GM18511 (cell line): ENCODE measurements at regions not wholly inside any gene's neighbourhood (a gene's known extent, or its start where the extent isn't known, plus 50 kb on each side); places are given as distances from the start of the nearest gene placed in this dataset.

Source experiments
- ATAC-seq: cut with Tn5 transposase; IDR thresholded peaks from one replicate; pipeline ENCODE4 v1.9.1; 2021; ENCODE audit warnings: mild to moderate bottlenecking, moderate library complexity; ENCODE audit not compliant: unreplicated experiment

DNA sequence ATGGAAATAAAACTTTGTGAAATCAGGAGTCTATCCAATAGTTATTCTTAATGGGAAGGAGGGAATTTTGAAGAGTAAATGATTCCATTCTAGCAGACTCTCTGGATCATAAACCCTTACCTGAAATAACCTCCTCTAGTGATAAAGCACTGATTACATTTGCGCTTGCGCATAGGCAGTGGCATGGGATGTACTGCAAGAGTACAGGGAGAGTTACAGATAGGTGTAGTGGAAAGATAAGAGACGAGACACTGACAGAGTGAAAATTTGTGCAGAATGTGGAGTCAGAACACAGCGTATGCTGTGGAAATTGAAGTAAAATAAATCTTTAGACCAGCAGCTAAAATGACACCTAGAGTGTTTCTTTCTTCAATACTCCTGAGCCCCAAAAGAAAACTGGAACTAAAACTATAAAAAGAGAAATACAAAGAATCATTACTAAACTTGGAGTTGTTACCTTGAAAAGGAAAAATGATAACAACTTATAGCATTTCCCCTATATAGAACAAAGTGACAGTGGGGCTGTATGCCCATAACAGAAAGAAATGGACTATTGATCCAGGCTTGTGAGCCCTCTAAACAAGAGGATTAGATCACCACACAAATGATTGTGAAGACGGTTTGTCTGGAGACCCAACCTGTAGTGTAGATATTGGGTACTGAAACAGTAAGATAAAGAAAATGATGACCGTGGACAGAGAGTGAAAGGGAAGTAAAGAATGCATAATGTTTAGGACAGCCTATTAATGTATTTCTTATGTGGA lies 1471.2 kb upstream of the NUDT12 start:
- no peak for ATAC-seq

DNA sequence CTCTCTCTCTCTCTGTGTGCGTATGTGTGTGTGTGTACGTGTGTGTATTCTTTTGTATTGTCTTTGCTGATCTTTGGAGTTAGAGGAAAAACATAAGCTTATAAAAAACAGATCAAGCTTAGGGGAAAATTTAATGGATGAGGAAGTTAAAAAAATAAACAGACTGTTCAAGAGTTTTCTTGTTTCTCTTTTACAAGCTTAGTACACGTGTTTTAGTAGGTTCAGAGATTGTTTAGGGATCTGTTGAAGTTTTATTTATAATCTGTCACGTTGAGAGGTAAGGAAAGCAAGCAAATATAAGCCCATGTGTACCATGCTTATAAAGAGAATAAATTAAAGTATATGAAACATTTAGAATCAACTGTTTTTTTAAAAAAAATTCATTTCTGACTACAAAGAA lies 1470.3 kb upstream of the NUDT12 start:
- ATAC-seq = no peak

DNA sequence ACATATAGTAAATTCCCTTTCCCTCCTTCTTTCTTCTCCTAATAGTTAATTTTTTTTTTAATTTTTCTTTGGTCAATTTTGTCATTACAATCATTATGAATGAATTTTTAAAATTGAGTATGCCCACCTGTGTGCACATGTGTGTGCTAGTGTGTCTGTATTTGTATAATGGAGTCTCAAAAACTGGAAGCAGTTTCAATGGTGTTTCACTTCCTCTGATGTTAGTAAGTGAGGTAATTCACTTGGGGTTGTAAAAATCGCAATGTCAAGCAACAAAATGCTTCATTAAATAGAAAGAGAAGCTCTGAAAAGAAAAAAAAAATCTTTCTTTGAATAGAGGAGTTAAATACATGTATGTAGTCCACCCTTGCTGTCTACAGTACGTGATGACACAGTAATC lies 1467.6 kb upstream of the NUDT12 start:
- ATAC-seq = no peak

DNA sequence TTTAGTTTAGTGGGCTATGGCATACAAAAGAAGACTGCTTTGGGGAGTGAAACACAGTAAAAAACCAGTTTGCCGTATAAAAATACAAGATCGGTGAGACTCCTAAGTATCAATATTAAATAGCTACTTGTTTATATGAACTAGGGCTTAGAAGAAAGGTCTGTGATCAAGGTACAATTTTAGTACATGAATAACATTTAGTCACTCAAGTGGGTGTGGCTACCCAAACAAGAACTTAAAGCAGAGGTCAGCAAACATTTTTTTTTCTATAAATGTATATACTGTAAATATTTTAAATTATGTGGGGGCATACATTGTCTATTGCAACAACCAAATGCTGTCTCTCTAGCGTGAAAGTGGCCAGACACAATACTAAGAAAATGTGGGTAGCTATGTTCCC lies 1452.5 kb upstream of the NUDT12 start:
- no peak for ATAC-seq

DNA sequence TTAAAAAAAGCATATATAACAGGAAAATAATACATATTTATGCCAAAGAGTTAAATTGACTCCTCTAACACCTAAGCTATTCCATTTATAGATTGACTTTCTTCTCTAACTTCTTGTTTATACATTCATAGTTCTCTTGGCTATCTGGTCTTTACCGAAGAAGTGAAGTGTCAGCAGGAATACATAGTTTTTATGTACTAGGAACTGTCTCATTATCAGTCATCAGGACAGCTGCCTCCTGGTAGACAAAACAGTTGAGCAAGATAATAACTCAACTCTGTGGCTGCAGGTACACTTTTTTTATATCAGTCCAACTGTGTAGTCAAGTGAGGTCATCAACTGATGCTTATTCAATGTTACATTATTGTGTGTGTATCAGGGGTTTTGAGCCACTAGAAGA lies 1436.0 kb upstream of the NUDT12 start:
- no peak for ATAC-seq

DNA sequence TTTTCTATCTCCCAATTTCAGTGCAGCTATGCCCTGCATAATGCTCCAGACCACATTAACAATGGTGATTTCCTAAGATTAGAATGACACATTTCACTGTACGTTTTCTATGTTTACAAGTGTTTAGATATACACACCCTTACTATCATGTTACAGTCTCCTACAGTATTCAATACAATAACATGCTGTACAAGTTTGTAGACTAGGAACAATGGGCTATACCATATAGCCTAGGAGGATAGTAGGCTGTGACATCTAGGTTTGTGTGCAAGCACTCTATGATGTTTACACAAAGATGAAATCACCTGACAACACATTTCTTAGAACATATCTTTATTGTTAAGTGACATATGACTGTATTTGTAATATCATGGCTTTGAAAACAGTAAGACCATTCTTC lies 1435.6 kb upstream of the NUDT12 start:
- no peak for ATAC-seq

DNA sequence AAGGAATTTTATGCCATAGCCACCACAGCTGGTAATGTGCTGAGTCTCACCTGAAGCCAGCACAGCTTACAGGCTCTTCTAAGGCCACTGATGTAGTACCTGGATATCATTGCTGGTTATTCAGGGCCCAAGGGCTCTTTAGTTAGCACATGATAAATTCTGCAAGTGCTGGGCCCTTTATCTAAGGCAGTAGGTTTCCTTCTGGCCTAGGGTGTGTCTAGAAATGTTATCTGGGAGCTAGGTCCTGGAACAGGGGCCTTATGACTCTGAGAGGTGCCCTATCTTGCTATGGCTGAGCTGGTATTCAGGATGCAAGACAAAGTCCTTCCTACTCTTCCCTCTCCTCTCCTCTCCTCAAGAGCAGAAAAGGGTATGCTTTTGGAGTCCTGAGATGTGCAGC lies 1424.5 kb upstream of the NUDT12 start:
- no peak for ATAC-seq

DNA sequence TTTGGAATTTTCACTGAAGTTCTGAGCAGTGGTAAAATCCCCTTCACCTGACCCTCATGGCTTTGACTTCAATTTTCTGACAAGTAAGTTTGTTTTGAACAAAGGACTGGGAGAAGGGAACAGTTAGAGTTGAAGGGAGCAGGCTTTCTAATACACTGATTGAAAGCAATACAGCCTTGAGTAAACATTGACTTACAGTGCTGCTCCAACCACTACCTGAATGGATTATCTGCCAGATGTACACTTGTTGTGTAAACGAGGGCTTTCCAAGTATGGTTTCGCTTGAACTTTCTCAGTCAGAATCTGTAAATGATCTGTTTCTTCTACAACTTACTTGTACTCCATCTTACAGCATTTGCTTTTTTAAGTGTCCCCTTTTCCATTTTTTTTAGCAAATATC lies 1414.9 kb upstream of the NUDT12 start:
- ATAC-seq = no peak

DNA sequence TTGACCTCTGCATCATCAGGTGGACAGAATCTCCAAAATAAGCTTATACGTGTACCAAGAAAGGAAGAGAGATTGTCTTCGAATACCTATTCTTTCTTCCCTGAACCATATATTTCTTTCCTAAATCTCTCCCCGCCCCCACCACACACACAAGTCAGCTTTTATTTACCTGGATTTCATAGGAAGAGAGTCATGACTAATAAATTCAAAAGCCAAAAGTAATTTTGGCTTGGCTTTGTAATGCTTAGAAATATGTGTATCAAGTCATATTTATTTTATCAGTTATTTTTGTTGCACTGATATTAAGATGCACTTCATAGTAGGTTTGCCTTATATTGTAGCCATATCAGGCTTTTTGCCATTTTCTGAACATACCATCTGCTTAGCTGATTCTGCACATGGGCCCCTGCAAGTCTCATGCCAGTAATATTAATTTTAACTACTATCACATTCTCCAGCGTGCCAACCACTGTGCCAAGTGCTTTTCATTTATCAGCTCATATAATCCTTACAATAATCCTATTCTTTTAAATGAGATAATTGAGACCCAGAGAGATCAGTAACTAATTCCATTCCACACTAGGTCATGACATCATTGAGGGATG lies 1405.3 kb upstream of the NUDT12 start:
- ATAC-seq = no peak

DNA sequence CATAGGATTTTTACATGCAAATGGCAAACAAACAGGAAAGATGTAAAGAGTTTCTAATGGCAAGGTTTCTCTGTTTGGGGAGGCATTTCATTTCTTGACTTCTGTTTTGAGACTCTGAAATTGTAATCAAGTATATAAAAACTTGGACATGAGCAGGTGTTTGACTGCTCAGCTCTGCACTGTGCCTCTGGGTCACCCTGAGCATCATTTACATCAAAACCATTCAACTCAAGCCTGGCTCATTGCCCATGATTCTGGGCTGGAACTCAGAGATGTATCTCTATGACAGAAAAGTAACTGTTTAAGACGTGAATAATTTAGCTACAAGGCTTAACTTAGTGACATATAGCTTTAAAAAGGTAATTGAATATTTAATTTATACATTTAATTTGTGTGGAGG lies 1402.4 kb upstream of the NUDT12 start:
- ATAC-seq = no peak

DNA sequence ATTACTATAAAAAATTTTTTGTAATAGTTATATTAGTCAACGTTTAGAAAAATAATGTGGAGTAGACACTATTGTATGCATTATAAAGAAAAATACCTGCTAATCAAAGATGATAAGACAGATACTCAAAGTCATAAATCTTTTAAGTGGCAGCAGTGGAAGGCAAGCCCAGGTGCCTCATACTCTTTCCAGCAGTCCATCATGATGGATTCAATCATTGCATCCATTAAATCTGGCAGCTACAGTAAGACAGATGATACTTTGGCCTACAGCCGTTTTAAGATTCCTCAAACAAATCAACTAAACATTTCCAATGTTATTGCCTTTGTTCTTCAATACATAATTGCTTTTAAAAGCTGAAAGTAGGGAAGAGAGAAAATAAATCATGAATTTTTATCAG lies 1392.9 kb upstream of the NUDT12 start:
- no peak for ATAC-seq

DNA sequence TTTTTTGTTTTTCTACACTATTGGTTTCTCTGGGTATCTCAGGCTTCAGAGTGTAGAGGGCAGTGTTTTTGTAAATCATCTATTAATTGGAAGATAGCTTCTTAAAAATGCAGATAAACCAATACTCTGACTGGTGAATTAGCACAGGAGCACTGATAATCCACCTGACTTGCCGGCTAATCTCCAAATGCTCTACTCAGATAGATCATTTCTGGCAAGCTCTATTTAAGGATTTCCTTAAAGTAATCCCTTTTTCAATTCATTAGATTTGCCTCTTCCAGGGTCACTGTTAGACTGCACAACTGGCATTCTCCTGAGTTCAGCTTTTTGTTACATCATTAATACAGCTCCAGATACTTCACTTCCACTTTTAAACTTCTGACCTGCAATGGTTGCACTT lies 1390.3 kb upstream of the NUDT12 start:
- ATAC-seq = no peak

DNA sequence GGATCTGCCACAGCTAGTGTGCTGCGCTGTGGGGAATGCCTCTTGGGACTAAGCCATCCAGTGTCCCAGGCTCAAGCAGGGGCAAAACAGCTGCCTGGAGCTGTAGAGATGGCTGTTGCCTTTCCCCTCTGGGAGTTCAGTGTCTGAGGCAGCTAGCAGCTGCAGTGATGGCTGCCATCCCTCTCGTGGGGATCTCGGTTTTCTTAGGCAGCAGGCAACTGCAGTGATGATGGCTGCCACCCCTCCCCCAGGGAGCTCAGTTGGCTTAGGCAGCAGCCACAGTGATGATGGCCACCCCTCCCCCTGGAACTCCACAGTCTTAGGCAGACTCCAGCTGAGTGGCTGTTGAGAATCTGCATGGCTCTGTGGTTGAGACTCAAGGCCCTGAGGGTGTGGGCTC lies 1389.2 kb upstream of the NUDT12 start:
- ATAC-seq = no peak

DNA sequence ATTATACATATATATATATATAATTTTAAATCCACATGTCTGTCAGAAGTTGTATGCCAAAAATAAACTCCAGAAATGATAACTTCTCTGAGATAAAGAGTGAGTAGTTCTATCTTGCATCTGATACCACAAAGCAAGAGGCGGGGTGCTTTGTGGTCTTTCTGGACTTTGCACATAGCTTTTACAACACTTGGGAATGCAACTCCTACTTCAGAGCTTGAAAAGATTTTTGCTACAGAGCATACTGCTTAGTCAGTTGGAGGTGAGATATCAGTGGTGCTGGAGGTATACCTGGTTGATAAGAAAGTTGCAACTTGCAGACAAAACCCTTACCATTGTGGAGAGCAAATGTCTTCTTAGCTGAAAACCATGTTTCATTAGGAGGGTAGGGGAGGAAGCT lies 1384.5 kb upstream of the NUDT12 start:
- no peak for ATAC-seq

DNA sequence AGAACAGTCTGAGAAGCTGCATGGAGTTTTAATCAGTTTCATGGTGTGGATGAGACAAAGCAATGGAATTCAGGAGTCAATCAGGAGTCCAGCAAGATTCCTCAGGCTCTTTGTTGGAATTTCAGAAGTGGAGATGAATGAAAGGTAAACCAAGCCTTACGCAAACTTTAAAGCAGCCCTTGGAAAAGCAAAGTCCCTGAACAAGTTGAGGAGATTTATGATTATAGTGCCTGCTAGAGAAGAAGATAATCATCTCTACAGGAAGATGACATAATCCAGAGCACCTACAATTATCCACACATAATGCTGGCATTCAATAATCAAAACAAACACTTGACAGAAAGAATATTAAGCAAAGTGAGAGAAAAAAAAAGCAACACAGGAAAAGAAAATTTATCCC lies 1380.1 kb upstream of the NUDT12 start:
- ATAC-seq = no peak

DNA sequence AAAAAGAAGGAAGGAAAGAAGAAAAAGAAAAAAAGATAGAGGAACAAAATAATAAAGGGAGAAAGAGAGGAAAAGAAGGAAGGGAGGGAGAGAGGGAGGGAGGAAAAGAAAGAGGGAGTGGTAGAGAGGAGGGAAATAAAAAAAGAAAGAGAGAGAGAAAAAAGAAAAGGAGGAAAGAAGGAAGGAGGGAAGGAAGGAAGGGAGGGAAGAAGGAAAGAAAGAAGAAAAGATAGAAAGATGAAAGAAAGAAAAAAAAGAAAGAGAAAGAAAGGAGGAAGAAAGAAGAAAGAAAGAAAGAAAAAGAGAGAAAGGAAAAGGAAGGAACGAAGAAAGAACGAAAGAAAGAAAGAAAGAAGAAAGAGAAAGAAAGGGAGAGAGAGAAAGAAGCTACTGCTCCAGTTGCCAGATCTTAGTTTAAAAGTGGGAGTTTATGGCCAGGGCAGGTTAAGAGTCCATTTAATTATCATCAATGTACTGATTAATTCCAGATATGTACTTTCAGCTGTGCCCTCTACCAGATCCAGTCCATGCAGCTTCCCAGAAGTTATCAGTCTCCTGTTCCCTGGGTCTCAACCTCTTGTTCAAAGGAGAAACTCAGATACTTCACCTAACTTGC lies 1378.5 kb upstream of the NUDT12 start:
- no peak for ATAC-seq

DNA sequence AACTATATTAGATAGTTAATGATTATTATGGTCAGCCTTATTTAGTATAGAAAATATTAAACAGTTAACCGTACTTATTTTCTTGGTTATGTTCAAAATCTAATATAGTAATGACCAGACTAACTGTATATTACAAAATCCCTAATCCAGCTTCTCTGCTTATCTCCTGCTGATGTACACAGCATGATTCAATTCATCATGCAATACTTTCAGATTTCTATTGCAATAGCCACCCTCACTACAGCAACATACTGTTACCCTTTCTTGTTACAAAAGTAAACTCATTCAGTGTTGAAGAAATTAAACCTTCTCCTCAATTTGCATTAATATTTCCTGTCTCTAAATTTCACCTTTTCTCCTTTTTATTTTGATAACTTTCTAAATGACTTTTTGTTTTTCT lies 1375.0 kb upstream of the NUDT12 start:
- no peak for ATAC-seq

DNA sequence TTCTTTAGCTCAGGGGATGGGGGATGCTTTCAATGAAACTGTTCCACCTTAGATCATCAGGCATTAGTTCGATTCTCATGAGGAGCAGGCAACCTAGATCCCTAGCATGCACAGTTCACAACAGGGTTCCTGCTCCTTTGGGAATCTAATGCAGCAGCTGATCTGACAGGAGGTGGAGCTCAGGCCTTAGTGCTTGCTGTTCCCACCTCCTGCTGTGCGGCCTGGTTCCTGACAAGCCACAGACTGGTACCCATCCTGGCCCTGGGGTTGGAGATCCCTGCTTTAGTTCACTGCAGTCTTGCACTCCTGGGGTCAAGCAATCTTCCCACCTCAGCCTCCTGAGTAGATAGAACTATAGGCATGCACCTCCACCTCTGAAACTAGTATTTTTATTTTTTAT lies 1369.8 kb upstream of the NUDT12 start:
- ATAC-seq = no peak

DNA sequence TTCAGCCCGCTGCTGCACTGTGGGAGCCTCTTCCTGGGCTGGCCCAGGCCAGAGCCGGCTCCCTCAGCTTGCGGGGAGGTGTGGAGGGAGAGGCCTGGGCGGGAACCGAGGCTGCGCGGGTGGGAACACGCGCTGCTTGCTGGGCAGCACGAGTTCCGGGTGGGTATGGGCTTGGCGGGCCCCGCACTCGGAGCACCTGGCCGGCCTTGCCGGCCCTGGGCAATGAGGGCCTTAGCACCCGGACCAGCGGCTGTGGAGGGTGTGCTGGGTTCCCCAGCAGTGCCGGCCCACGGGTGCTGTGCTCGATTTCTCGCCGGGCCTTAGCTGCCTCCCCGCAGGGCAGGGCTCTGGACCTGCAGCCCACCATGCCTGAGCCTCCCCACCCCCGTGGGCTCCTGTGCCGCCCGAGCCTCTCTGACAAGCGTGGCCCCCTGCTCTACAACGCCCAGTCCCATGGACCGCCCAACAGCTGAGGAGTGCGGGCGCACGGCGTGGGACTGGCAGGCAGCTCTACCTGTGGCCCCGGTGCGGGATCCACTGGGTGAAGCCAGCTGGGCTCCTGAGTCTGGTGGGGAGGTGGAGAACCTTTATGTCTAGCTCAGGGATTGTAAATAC lies 1366.4 kb upstream of the NUDT12 start:
- ATAC-seq = no peak

DNA sequence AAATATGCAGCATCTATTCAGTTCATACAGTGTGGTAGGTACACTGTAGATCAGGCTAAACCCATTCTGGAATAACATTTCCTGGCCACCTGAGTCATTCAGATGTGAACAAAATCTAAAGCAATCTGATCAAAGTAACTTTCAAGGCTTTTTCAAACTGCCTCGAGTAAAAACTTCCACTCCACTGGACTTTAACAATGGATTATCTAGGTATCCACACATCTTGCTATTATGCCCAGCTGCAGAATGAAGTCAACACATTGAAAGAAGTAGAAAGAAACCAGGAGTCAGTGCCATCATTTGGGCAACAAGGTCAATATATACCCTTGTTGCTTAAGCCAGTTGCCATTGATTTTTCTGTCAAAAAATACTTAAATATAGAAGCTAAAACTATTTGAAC lies 1352.6 kb upstream of the NUDT12 start:
- ATAC-seq = no peak

DNA sequence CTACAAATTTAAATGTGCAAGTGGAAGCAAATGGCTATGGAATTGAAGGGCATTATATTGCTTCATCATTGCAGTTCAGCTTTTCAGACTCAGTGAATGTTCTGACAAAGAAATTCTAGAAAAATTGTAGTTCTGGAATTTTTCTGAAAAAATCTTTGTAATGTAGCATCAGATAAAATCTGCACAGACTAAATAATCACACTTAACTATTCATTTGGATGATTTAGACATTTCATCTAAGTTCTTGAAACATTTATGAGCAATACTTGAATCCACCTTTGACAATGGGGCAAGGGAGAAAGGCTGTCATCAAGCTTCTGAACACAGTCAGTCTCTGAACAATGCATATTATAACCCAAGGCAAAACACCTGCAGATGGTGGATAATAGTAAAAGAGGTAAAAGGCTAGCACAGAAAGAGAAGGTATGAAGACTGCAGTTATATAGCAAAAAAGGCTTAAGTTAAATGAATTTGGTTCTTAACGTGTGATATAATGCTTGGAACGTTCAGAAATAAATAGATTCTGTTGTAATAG lies 1352.0 kb upstream of the NUDT12 start:
- ATAC-seq = no peak

DNA sequence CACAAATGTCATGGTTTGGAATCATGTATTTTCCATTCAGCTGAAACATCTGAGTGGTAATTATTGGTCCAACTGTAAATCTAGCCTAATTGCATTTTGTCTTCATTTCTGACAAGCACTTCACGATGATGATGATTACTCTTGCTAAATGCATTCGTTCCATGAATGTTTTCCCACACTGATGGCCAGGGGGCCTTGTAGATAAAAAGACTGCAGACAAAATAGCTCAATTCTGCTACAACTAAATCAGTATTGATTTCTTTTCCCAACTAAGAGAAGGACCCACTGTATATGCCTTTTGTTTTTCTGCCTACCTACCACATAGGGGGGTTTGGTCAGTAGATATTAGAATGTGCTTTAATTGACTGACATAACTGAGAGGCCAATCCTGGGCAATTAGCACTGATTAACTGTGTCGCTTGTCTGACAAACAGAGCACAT lies 1351.3 kb upstream of the NUDT12 start:
- no peak for ATAC-seq
